WTC11 (cell line): ENCODE measurements at regions not wholly inside any gene's neighbourhood (a gene's known extent, or its start where the extent isn't known, plus 50 kb on each side); places are given as distances from the start of the nearest gene placed in this dataset.

ENCODE experiments used
- CTCF ChIP-seq: fragments of 200-600 bp; IDR thresholded peaks from 2 replicates; pipeline ENCODE4 v1.8.0; 2022; ENCODE audit warnings: antibody characterized with exemption
- SP1 ChIP-seq: sonication (generic); formaldehyde crosslinking; conservative IDR thresholded peaks from 2 replicates; pipeline ENCODE4 v1.8.1; 2022; ENCODE audit warnings: missing genetic modification reagents
- ZNF512 ChIP-seq: sonication (generic); formaldehyde crosslinking; IDR thresholded peaks from 2 replicates; pipeline ENCODE4 v1.8.1; 2022; ENCODE audit warnings: missing genetic modification reagents, borderline replicate concordance
- TF ChIP-seq, protein P1 (sequence below): sonication (generic); formaldehyde crosslinking; IDR thresholded peaks from 2 replicates; pipeline ENCODE4 v1.8.0; 2022; ENCODE audit warnings: mild to moderate bottlenecking, missing genetic modification reagents

GRCh38 chr2:235365743-235366142 lies 128.1 kb upstream of the AGAP1 start:
- TF ChIP-seq, protein P1, sequence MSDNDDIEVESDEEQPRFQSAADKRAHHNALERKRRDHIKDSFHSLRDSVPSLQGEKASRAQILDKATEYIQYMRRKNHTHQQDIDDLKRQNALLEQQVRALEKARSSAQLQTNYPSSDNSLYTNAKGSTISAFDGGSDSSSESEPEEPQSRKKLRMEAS (CRISPR knock-in tag), result no peak
- TF ChIP-seq SP1 (CRISPR knock-in tag), result no peak
- no peak for TF ChIP-seq CTCF
- no peak for TF ChIP-seq ZNF512 (CRISPR knock-in tag)
